GM12878 (cell line): ENCODE measurements at regions not wholly inside any gene's neighbourhood (a gene's known extent, or its start where the extent isn't known, plus 50 kb on each side); places are given as distances from the start of the nearest gene placed in this dataset.

Source experiments
- ATAC-seq: fragments of 200-7000 bp; cut with Tn5 transposase; 3 replicates; pipeline ENCODE4 v1.9.1; 2020; ENCODE audit warnings: mild to moderate bottlenecking, moderate library complexity
- BruUV-seq: library from RNA; stranded (reverse); fragments of 400-500 nt; replicated peaks from 2 replicates; lab custom pipeline; 2021; lab: Mats Ljungman, UMichigan
- CTCF ChIA-PET: fragments of 300-600 bp; sonication (Branson Sonifier 250); formaldehyde crosslinking; extraction: SDS; loops from one replicate; lab custom pipeline; 2021; ENCODE audit warnings: inconsistent platforms; lab: Yijun Ruan, JAX
- POLR2A ChIA-PET: fragments of 350-600 bp; formaldehyde crosslinking; extraction: SDS; loops from one replicate; lab custom pipeline; 2021; ENCODE audit warnings: inconsistent platforms; lab: Charles Lee
- RAD21 ChIA-PET: fragments of 300-600 bp; sonication (Branson Sonifier 250); formaldehyde crosslinking; loops from one replicate; lab custom pipeline; 2023; ENCODE audit warnings: antibody characterized with exemption; ENCODE audit not compliant: unreplicated experiment; lab: Charles Lee
- SMC1A ChIA-PET: fragments of 300-600 bp; sonication (Branson Sonifier 250); formaldehyde crosslinking; loops from one replicate; lab custom pipeline; 2023; ENCODE audit not compliant: unreplicated experiment, uncharacterized antibody; lab: Charles Lee
- DNase-seq: peaks from one replicate; pipeline ENCODE4 v3.0.0-alpha.2; 2011; ENCODE audit warnings: low read depth, low spot score
- FAIRE-seq: peaks from 3 replicates; lab custom pipeline; 2011; peaks lifted over from hg19 to GRCh38; lab: Jason Lieb, UNC
- H2AFZ ChIP-seq: 2 replicates; pipeline ENCODE4 v1.6.0; 2011; ENCODE audit warnings: low read depth, low read length, control low read depth; ENCODE audit not compliant: control insufficient read depth
- H3K27ac ChIP-seq: 2 replicates; pipeline ENCODE4 v1.5.1; 2011; ENCODE audit warnings: control low read depth; ENCODE audit not compliant: control insufficient read depth, insufficient read depth
- H3K27me3 ChIP-seq, 2 experiments: replicated peaks in 1 of 2; 2 replicates each; pipeline versions ENCODE4 v1.6.0 to v1.6.1; 2011; ENCODE audit warnings: low read length in 1 of 2; ENCODE audit not compliant: control insufficient read depth in 2 of 2, insufficient read depth in 2 of 2
- H3K36me3 ChIP-seq, 2 experiments: 2 replicates each; pipeline ENCODE4 v1.5.1; 2011; ENCODE audit warnings: low read length in 1 of 2; ENCODE audit not compliant: control insufficient read depth in 2 of 2, insufficient read depth in 2 of 2
- H3K4me1 ChIP-seq: 2 replicates; pipeline ENCODE4 v1.6.1; 2011; ENCODE audit warnings: mild to moderate bottlenecking, low read length, moderate library complexity, mixed read lengths; ENCODE audit not compliant: control insufficient read depth, insufficient read depth
- H3K4me2 ChIP-seq: 2 replicates; pipeline ENCODE4 v1.6.0; 2011; ENCODE audit warnings: control low read depth; ENCODE audit not compliant: control insufficient read depth, insufficient read depth
- H3K4me3 ChIP-seq: fragments of 200-600 bp; sonication (generic); 2 replicates; pipeline ENCODE4 v1.5.1; 2016
- H3K79me2 ChIP-seq: 2 replicates; pipeline ENCODE4 v1.6.0; 2011; ENCODE audit warnings: low read length; ENCODE audit not compliant: control insufficient read depth, insufficient read depth
- H3K9ac ChIP-seq: 2 replicates; pipeline ENCODE4 v1.8.0; 2011; ENCODE audit warnings: low read length, control low read depth, mixed read lengths; ENCODE audit not compliant: control insufficient read depth, insufficient read depth
- H3K9me3 ChIP-seq: replicated peaks from 3 replicates; pipeline ENCODE4 v1.5.1; 2011; ENCODE audit warnings: mild to moderate bottlenecking, low read length; ENCODE audit not compliant: control insufficient read depth, insufficient read depth
- H4K20me1 ChIP-seq: 2 replicates; pipeline ENCODE4 v1.6.0; 2011; ENCODE audit not compliant: control insufficient read depth, insufficient read depth
- BCL3 ChIP-seq: IDR thresholded peaks from 2 replicates; pipeline ENCODE4 v1.6.1; 2011; ENCODE audit warnings: borderline replicate concordance, low read depth, mild to moderate bottlenecking, moderate library complexity, low read length; ENCODE audit not compliant: insufficient read depth, poor library complexity, severe bottlenecking
- CEBPB ChIP-seq, 2 experiments: fragments of 150-350 bp in 1 of 2; IDR thresholded peaks; 2 replicates each; pipeline ENCODE4 v1.6.1; 2012 to 2014; ENCODE audit warnings: low read depth in 2 of 2, low read length in 2 of 2, borderline replicate concordance in 1 of 2, inconsistent platforms in 1 of 2
- E4F1 ChIP-seq: fragments of 450-650 bp; IDR thresholded peaks from 2 replicates; pipeline ENCODE4 v1.6.1; 2018; ENCODE audit warnings: borderline replicate concordance, mild to moderate bottlenecking; ENCODE audit not compliant: partially characterized antibody
- IRF5 ChIP-seq: fragments of 450-650 bp; IDR thresholded peaks from 2 replicates; pipeline ENCODE4 v1.6.1; 2017; ENCODE audit warnings: borderline replicate concordance
- MEF2A ChIP-seq: IDR thresholded peaks from 2 replicates; pipeline ENCODE4 v1.6.1; 2011; ENCODE audit warnings: low read depth, mild to moderate bottlenecking, low read length, moderate library complexity; ENCODE audit not compliant: insufficient read depth
- POLR2AphosphoS2 ChIP-seq: IDR thresholded peaks from 2 replicates; pipeline ENCODE4 v1.6.1; 2011; ENCODE audit warnings: low read depth, mild to moderate bottlenecking, low read length, improper control_type of control experiment, moderate library complexity
- RBBP5 ChIP-seq: fragments of 200-600 bp; sonication (generic); conservative IDR thresholded peaks from 2 replicates; pipeline ENCODE4 v1.6.1; 2016
- WRNIP1 ChIP-seq: IDR thresholded peaks from 2 replicates; pipeline ENCODE4 v1.6.1; 2011; ENCODE audit warnings: low read depth, low read length, improper control_type of control experiment, borderline replicate concordance
- WGBS: methylation state at CpG from one replicate; pipeline ENCODE4 v1.1.6; 2016; ENCODE audit warnings: low lambda C conversion rate; ENCODE audit not compliant: insufficient replicate concordance, insufficient coverage; ENCODE audit errors: missing lambda C conversion rate; 5-methylcytosine and 5-hydroxymethylcytosine counted together
- in situ Hi-C: fragments of 300-500 bp; cut with MboI; formaldehyde crosslinking; loops from 9 replicates; pipeline ENCODE4 v1.14.3; 2018; ENCODE audit warnings: mixed read lengths
- intact Hi-C: fragments of 100-400 bp; cut with micrococcal nuclease; formaldehyde crosslinking; loops from one replicate; pipeline ENCODE4 v1.14.2; 2022; ENCODE audit not compliant: unreplicated experiment

GRCh38 chr3:177842302-177842701 is 645.0 kb upstream of the TBL1XR1 start:
- no peaks in the 10 kb centered on the region; a peak in 2 of 4 replicates for H3K27me3 ChIP-seq
- intact Hi-C loops (no loop called here), in situ Hi-C loops (no loop called here)
- H3K9ac ChIP-seq = no peak overlapping the region
- TF ChIP-seq RBBP5 (no peak), CEBPB (IDR thresholded peaks at IDR 0.05; ENCODE audit: borderline replicate concordance in 1 of 2, low read depth in 2 of 2, low read length in 2 of 2) (no peak), WRNIP1 (no peak), MEF2A (no peak), BCL3 (no peak), E4F1 (no peak), POLR2AphosphoS2 (no peak), IRF5 (no peak)
- no peak overlapping the region for H3K4me3 ChIP-seq
- no peaks in the 10 kb centered on the region for H4K20me1 ChIP-seq
- BruUV-seq = no TSS peak
- ChIA-PET SMC1A (no interaction called here), CTCF (no interaction called here), POLR2A (no interaction called here), RAD21 (no interaction called here)
- no peak for DNase-seq
- H3K9me3 ChIP-seq = no peaks in the 10 kb centered on the region
- no peak for FAIRE-seq
- no peaks in the 10 kb centered on the region for H3K4me1 ChIP-seq
- H3K36me3 ChIP-seq = no peaks in the 10 kb centered on the region
- no peak overlapping the region for H3K27ac ChIP-seq
- no peak for ATAC-seq
- no peaks in the 10 kb centered on the region for H3K79me2 ChIP-seq
- H2AFZ ChIP-seq = no peak overlapping the region
- no peak overlapping the region for H3K4me2 ChIP-seq
- WGBS = 81% methylated on average over 1 of the region's 1 CpG
